T47D (cell line): ENCODE measurements at regions not wholly inside any gene's neighbourhood (a gene's known extent, or its start where the extent isn't known, plus 50 kb on each side); places are given as distances from the start of the nearest gene placed in this dataset.
"Not testable (repeated sequence)": the region's sequence is repeated elsewhere in the genome, so short reads cannot be mapped to it uniquely, and the experiment has no call there.

Experiments used
- DNase-seq, 2 experiments: peaks; one replicate each; pipeline versions ENCODE4 v3.0.0 to v3.0.0-alpha.2; 2011 to 2012; ENCODE audit warnings: low read depth in 1 of 2, low spot score in 1 of 2
- JUND ChIP-seq: IDR thresholded peaks from 2 replicates; pipeline ENCODE4 v1.6.1; 2012; ENCODE audit warnings: low read depth
- in situ Hi-C: cut with HindIII; loops from 2 replicates; pipeline ENCODE4 v1.10.0; 2016; ENCODE audit warnings: low sequenced_read_pairs, low pct_unique_long_range_greater_than_20kb

- DNase-seq: no peak
- in situ Hi-C loops: no loop called here
- TF ChIP-seq JUND: no peak
These were observed 483.8 kb upstream of the CDH10 start for GRCh38 chr5:25128606-25129005.

- in situ Hi-C loops: no loop called here
- DNase-seq: peak; percentile 37 to 77
- no peak for TF ChIP-seq JUND
These were observed 474.9 kb upstream of the CDH10 start for GRCh38 chr5:25119650-25120049.

- in situ Hi-C loops: no loop called here
- peak in 1 of 2 experiments; percentile 4 for DNase-seq
- no peak for TF ChIP-seq JUND
These were observed 463.1 kb upstream of the CDH10 start for GRCh38 chr5:25107853-25108252.

GRCh38 chr5:25099538-25099937, 454.8 kb upstream of the CDH10 start:
- no peak for TF ChIP-seq JUND
- no peak for DNase-seq
- in situ Hi-C loops: no loop called here

- no peak for DNase-seq
- in situ Hi-C loops: no loop called here
- TF ChIP-seq JUND: no peak
These were observed 450.5 kb upstream of the CDH10 start for GRCh38 chr5:25095261-25095660.

DNA sequence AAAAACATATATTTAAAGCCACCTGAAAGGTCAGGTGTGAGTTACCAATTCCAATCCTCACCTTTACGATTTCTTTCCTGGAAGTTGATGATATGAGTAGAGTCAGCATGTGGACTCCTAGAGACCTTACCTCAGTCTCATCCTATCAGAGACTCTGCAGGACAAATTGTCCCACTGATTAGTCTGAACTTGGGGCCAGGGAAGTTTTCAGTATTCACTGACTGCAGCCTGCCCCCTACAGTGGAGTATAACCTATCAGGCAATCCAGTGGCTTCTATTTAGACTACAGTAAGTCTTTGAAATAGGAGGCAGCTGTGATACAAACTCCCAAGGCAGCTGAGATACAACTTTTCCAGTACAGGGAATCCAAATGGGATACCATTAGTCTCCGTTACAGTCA, 449.4 kb upstream of the CDH10 start:
- TF ChIP-seq JUND: no peak
- in situ Hi-C loops: no loop called here
- no peak for DNase-seq

DNA sequence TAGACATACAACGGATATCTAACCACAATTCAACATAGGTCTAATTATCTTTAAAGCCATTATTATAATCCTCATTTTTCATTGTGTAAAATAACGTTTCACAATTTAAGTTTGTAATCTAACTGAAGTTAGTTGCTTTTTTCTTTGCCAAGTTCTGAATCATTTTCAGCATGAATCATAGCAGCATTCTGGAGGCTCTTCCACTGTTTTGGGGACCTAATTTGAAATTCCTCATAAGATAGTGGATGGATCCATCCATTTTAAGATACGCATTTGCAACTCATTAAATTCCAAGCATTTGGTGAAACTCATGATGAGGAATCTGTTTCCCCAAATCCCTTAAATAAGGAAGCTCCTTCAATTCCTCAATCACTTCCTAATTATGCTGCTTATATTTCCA, 447.1 kb upstream of the CDH10 start:
- in situ Hi-C loops: no loop called here
- DNase-seq: no peak
- TF ChIP-seq JUND: no peak

DNA sequence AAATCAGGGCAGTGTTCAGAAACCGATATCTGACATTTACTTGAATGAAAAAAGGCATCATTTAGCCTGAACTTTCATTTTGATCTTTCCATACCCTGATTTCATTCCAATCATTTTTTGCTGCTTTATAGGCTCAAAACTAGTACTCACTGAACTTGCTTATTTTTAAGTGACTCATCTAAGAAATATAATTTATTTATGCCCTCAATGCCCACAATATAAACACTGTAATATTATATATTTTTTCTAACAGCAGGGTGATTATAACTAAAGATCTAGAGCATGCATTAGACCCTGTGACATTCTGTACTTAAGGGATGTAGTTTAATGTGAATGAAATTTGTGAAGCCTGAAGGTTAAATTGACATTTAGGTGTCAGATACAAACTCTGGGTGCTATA, 446.1 kb upstream of the CDH10 start:
- in situ Hi-C loops: no loop called here
- DNase-seq: no peak

DNA sequence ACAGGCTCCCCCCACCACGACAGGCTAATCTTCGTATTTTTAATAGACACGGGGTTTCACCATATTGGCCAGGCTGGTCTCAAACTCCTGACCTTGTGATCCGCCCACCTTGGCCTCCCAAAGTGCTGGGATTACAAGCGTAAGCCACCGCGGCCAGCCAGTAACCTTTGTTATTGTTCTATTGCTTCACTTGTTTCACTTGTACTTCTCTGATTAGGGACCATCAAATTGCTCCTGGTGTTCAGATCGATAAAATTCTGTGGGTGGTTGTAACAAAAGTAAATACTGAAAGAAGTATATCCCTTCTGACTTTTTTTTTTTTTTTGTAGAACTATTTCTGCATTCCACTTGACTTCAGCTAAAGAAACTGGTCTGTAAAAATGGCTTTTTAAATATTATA, 445.5 kb upstream of the CDH10 start:
- in situ Hi-C loops: no loop called here
- no peak for TF ChIP-seq JUND
- no peak for DNase-seq

More for the DNA sequence above, 446.1 kb upstream of the CDH10 start:
- TF ChIP-seq JUND: no peak

- in situ Hi-C loops: not testable (repeated sequence)
These were observed 443.9 kb upstream of the CDH10 start for GRCh38 chr5:25088689-25089088.

GRCh38 chr5:25083261-25083660, 438.5 kb upstream of the CDH10 start:
- in situ Hi-C loops: not testable (repeated sequence)

More at GRCh38 chr5:25088689-25089088, 443.9 kb upstream of the CDH10 start:
- not testable (repeated sequence) for DNase-seq

GRCh38 chr5:25066239-25066638, 421.5 kb upstream of the CDH10 start:
- TF ChIP-seq JUND: no peak
- in situ Hi-C loops: no loop called here
- no peak for DNase-seq

More at GRCh38 chr5:25083261-25083660, 438.5 kb upstream of the CDH10 start:
- DNase-seq: not testable (repeated sequence)

DNA sequence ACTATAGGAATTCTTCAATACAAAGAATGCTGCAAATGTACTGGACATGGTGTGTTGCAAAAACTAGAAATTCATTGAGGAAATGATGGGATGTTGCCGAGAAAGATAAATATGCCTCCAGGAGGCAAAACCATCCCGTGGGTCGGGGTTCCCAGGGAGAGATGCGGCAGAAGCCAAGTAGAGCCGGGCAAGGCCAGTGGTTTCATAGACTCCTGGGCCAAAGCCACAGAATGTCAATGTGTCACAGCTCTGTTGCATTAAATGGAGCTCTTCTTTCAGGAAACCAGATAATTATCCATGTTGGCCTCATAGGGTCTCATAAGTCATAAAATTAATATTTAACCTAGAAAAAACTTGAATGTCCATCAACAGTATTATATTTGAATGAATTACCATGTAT, 419.5 kb upstream of the CDH10 start:
- DNase-seq: no peak
- in situ Hi-C loops: no loop called here
- TF ChIP-seq JUND: no peak

DNA sequence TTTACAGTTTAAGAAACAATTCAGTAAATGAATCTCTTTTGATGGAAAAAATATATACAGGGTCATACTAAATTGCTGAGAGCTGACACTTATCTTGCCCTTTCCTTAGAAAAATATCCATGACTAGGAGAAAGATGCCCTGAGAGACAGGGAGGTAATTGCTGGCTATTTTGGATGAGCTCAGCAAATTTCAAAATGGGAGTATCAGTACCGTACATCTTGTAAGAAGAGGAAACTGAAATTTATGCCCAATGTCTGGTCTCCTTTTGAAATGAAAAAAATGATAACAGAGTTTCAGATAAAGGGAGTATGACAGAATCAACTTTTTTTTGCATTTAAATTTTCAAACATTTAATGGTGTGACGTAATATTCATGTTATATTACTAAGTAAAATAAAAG, 415.8 kb upstream of the CDH10 start:
- no peak for DNase-seq
- in situ Hi-C loops: no loop called here
- no peak for TF ChIP-seq JUND
